Erythroblast (primary cell): ENCODE measurements at regions not wholly inside any gene's neighbourhood (a gene's known extent, or its start where the extent isn't known, plus 50 kb on each side); places are given as distances from the start of the nearest gene placed in this dataset.

Source experiments
- GATA1 ChIP-seq: IDR thresholded peaks from 2 replicates; pipeline ENCODE4 v1.6.1; 2011; ENCODE audit warnings: low read depth, mild to moderate bottlenecking, control low read depth, low read length, moderate library complexity
- POLR2A ChIP-seq: IDR thresholded peaks from 2 replicates; pipeline ENCODE4 v1.6.1; 2011; ENCODE audit warnings: mild to moderate bottlenecking, low read length

DNA sequence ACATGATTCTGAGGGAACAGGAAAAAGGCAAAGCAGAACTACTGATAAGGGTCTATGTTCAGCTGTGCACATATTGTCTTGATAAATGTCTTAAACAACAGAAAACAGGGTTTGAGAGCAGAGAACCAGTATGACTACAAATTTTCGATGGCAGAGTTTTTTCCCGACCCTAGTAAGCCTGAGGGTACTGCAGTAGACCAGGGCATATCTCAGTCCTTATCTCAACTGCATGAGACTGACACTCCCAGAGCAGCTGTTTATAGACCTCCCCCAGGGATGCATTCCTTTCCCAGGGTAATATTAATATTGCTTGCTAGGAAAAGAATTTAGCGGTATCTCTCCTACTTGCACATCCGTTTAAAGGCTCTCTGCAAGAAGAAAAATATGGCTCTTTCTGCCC lies 1176.8 kb upstream of the ADGRB3 start:
- TF ChIP-seq POLR2A (no peak), GATA1 (no peak)
